ENCODE measurements at regions not wholly inside any gene's neighbourhood (a gene's known extent, or its start where the extent isn't known, plus 50 kb on each side); places are given as distances from the start of the nearest gene placed in this dataset.
"Not testable (repeated sequence)": the region's sequence is repeated elsewhere in the genome, so short reads cannot be mapped to it uniquely, and the experiment has no call there.

GRCh38 chr11:71163371-71163770, 89.0 kb downstream of the SHANK2 start:
- BruUV-seq (replicated peaks) = no TSS peak
- FAIRE-seq (no peak), DNase-seq (ENCODE audit: extremely low read depth in 1 of 4, low spot score in 3 of 4) (no peak), ATAC-seq (no peak)
- Histone ChIP-seq H3K9ac (ENCODE audit: insufficient read depth in 1 of 2, low read depth in 2 of 2, low read length in 2 of 2) (no peak overlapping the region), H2AFZ (ENCODE audit: low read depth, low read length) (no peak overlapping the region), H3K36me3 (ENCODE audit: control insufficient read depth, insufficient read depth, low read length) (no peaks in the 10 kb centered on the region), H3K79me2 (ENCODE audit: control insufficient read depth, insufficient read depth, low read length) (no peaks in the 10 kb centered on the region), H3K4me2 (ENCODE audit: insufficient read depth, low read length) (no peak overlapping the region), H3K27me3 (ENCODE audit: control insufficient read depth in 2 of 2, insufficient read depth in 2 of 2, low read length in 2 of 2) (peaks cover 4 to 10% of the 10 kb centered on the region in 2 experiments; a peak in 4 of 5 replicates), H4K20me1 (replicated peaks; ENCODE audit: control insufficient read depth, insufficient read depth, low read length) (no peaks in the 10 kb centered on the region), H3K4me3 (no peak overlapping the region), H3K27ac (ENCODE audit: extremely low read depth, low read depth, low read length) (no peak overlapping the region), H3K9me1 (ENCODE audit: control insufficient read depth, insufficient read depth, low read length) (no peaks in the 10 kb centered on the region), H3K9me3 (replicated peaks; ENCODE audit: control insufficient read depth, insufficient read depth, low read depth, low read length) (no peaks in the 10 kb centered on the region), H3K4me1 (replicated peaks in 1 of 2; ENCODE audit: control insufficient read depth in 2 of 2, insufficient read depth in 2 of 2, low read length in 2 of 2) (no peaks in the 10 kb centered on the region; a peak in 1 of 5 replicates)
- TF ChIP-seq MEIS2 (IDR thresholded peaks at IDR 0.05; ENCODE audit: partially characterized antibody) = no peak
- intact Hi-C loops (cut with micrococcal nuclease) (no loop called here), in situ Hi-C loops (cut with MboI) (no loop called here)
- CTCF ChIA-PET (ENCODE audit: low intra/inter-chr PET ratio) = no interaction called here
- POLR2A ChIA-PET = no interaction called here
- 0% methylated on average over 1 of the region's 3 CpGs for WGBS (ENCODE audit: insufficient coverage, low coverage, missing lambda C conversion rate)

- TF ChIP-seq ZNF174 (CRISPR knock-in tag; IDR thresholded peaks at IDR 0.05) = no peak
- TF ChIP-seq ZNF354B (CRISPR knock-in tag; IDR thresholded peaks at IDR 0.05) = no peak
- no peak for TF ChIP-seq ZBTB12 (CRISPR knock-in tag; IDR thresholded peaks at IDR 0.05)
- no peak for TF ChIP-seq C11orf30 (IDR thresholded peaks at IDR 0.05; ENCODE audit: low read depth)
- TF ChIP-seq HMGN3 (IDR thresholded peaks at IDR 0.05; ENCODE audit: borderline replicate concordance, extremely low read depth, insufficient read length, low read depth, low read length) = no peak
- Histone ChIP-seq H3K36me3 (ENCODE audit: control insufficient read depth, insufficient read depth, low read length) (no peaks in the 10 kb centered on the region), H3K4me3 (no peak overlapping the region), H3K9me1 (ENCODE audit: control insufficient read depth, insufficient read depth, low read length) (no peaks in the 10 kb centered on the region), H3K27me3 (ENCODE audit: control insufficient read depth in 2 of 2, insufficient read depth in 2 of 2, low read length in 2 of 2) (peaks cover 0 to 9% of the 10 kb centered on the region in 2 experiments; a peak in 1 of 5 replicates), H2AFZ (ENCODE audit: low read depth, low read length) (no peak overlapping the region), H3K27ac (ENCODE audit: extremely low read depth, low read depth, low read length) (no peak overlapping the region), H3K9ac (ENCODE audit: insufficient read depth in 1 of 2, low read depth in 2 of 2, low read length in 2 of 2) (no peak overlapping the region), H3K79me2 (ENCODE audit: control insufficient read depth, insufficient read depth, low read length) (no peaks in the 10 kb centered on the region), H3K4me1 (replicated peaks in 1 of 2; ENCODE audit: control insufficient read depth in 2 of 2, insufficient read depth in 2 of 2, low read length in 2 of 2) (no peaks in the 10 kb centered on the region), H3K4me2 (ENCODE audit: insufficient read depth, low read length) (no peak overlapping the region), H3K9me3 (replicated peaks; ENCODE audit: control insufficient read depth, insufficient read depth, low read depth, low read length) (no peaks in the 10 kb centered on the region), H4K20me1 (replicated peaks; ENCODE audit: control insufficient read depth, insufficient read depth, low read length) (no peaks in the 10 kb centered on the region)
- in situ Hi-C loops (cut with MboI) = no loop called here
- ATAC-seq (no peak), DNase-seq (ENCODE audit: extremely low read depth in 1 of 4, low spot score in 3 of 4) (no peak), FAIRE-seq (no peak)
- no TSS peak for BruUV-seq (replicated peaks)
- CTCF ChIA-PET (ENCODE audit: low intra/inter-chr PET ratio) = no interaction called here
- POLR2A ChIA-PET = interaction anchor here (0.5 kb wide), 1 partner anchor 117 kb away, joined by 3 read pairs; no protein-coding TSS in a partner anchor
- 4% methylated on average over 4 of the region's 4 CpGs for WGBS (ENCODE audit: insufficient coverage, low coverage, missing lambda C conversion rate)
- intact Hi-C loops (cut with micrococcal nuclease) = no loop called here
Measured at GRCh38 chr11:71158936-71159335, 93.4 kb downstream of the SHANK2 start.

GRCh38 chr11:71157676-71158075, 94.7 kb downstream of the SHANK2 start:
- intact Hi-C loops (cut with micrococcal nuclease); H3K9me1 ChIP-seq (ENCODE audit: control insufficient read depth, insufficient read depth, low read length); ATAC-seq; DNase-seq (ENCODE audit: extremely low read depth in 1 of 4, low spot score in 3 of 4); H3K27me3 ChIP-seq (ENCODE audit: control insufficient read depth in 2 of 2, insufficient read depth in 2 of 2, low read length in 2 of 2); H3K4me3 ChIP-seq; H2AFZ ChIP-seq (ENCODE audit: low read depth, low read length); CTCF ChIA-PET (ENCODE audit: low intra/inter-chr PET ratio); BruUV-seq (replicated peaks); POLR2A ChIA-PET; H4K20me1 ChIP-seq (replicated peaks; ENCODE audit: control insufficient read depth, insufficient read depth, low read length); in situ Hi-C loops (cut with MboI); H3K4me1 ChIP-seq (replicated peaks in 1 of 2; ENCODE audit: control insufficient read depth in 2 of 2, insufficient read depth in 2 of 2, low read length in 2 of 2); H3K9ac ChIP-seq (ENCODE audit: insufficient read depth in 1 of 2, low read depth in 2 of 2, low read length in 2 of 2); H3K9me3 ChIP-seq (replicated peaks; ENCODE audit: control insufficient read depth, insufficient read depth, low read depth, low read length); H3K27ac ChIP-seq (ENCODE audit: extremely low read depth, low read depth, low read length); H3K79me2 ChIP-seq (ENCODE audit: control insufficient read depth, insufficient read depth, low read length); H3K36me3 ChIP-seq (ENCODE audit: control insufficient read depth, insufficient read depth, low read length); H3K4me2 ChIP-seq (ENCODE audit: insufficient read depth, low read length); FAIRE-seq: not testable (repeated sequence)
- 0% methylated on average over 5 of the region's 5 CpGs for WGBS (ENCODE audit: insufficient coverage, low coverage, missing lambda C conversion rate)
